B cell (primary cell): ENCODE measurements at regions not wholly inside any gene's neighbourhood (a gene's known extent, or its start where the extent isn't known, plus 50 kb on each side); places are given as distances from the start of the nearest gene placed in this dataset. TPM values are rescaled to one million over a fixed set of nuclear protein-coding genes. Genes with fewer than 3 reads are reported as not detected.

ENCODE experiments used
- ATAC-seq: fragments of 200-7000 bp; cut with Tn5 transposase; one replicate; pipeline ENCODE4 v1.10.0; 2021; ENCODE audit warnings: low read depth, mild to moderate bottlenecking, moderate number of reproducible peaks, moderate library complexity
- CTCF ChIA-PET: fragments of 350-600 bp; sonication (Branson Sonifier 250); formaldehyde crosslinking; loops from one replicate; lab custom pipeline; 2021; ENCODE audit warnings: antibody characterized with exemption, inconsistent platforms; lab: Charles Lee
- POLR2A ChIA-PET: fragments of 350-600 bp; sonication (Branson Sonifier 250); formaldehyde crosslinking; loops from one replicate; lab custom pipeline; 2021; ENCODE audit warnings: antibody characterized with exemption; lab: Charles Lee
- DNase-seq: peaks from one replicate; pipeline ENCODE4 v3.0.0; 2013
- H2AFZ ChIP-seq: 2 replicates; pipeline ENCODE4 v1.6.1; 2012; ENCODE audit warnings: mild to moderate bottlenecking, low read depth, low read length; ENCODE audit not compliant: insufficient read depth, poor library complexity, severe bottlenecking
- H3K27ac ChIP-seq, 2 donors: 1 replicate in 1 of 2; 2 replicates in 1 of 2; pipeline ENCODE4 v1.5.1; 2012 to 2013; ENCODE audit warnings: low read length in 2 of 2, mild to moderate bottlenecking in 2 of 2, moderate library complexity in 1 of 2
- H3K27me3 ChIP-seq, 4 experiments: fragments of 200-600 bp in 1 of 4; sonication (generic) in 1 of 4; replicated peaks in 1 of 4; 1 replicate in 2 of 4; 2 replicates in 2 of 4; pipeline versions ENCODE4 v1.6.1 to v1.7.0; 2013 to 2016; ENCODE audit warnings: low read length in 3 of 4, mild to moderate bottlenecking in 2 of 4, mixed read lengths in 1 of 4, moderate library complexity in 1 of 4; ENCODE audit not compliant: insufficient read depth in 4 of 4, control insufficient read depth in 3 of 4; ENCODE audit errors: control extremely low read depth in 1 of 4
- H3K36me3 ChIP-seq, 2 experiments: replicated peaks in 1 of 2; 1 replicate in 1 of 2; 2 replicates in 1 of 2; pipeline versions ENCODE4 v1.6.1 to v1.7.1; 2013; ENCODE audit warnings: low read length in 1 of 2; ENCODE audit not compliant: insufficient read depth in 2 of 2, control insufficient read depth in 1 of 2; ENCODE audit errors: control extremely low read depth in 1 of 2, extremely low read depth in 1 of 2
- H3K4me1 ChIP-seq, 2 donors: fragments of 200-600 bp in 1 of 2; sonication (generic) in 1 of 2; 1 replicate in 1 of 2; 2 replicates in 1 of 2; pipeline versions ENCODE4 v1.5.1 to v1.6.1; 2013 to 2017; ENCODE audit warnings: low read length in 2 of 2; ENCODE audit not compliant: control insufficient read depth in 2 of 2, insufficient read depth in 2 of 2
- H3K4me2 ChIP-seq: replicated peaks from 2 replicates; pipeline ENCODE3; 2012; ENCODE audit warnings: mild to moderate bottlenecking, low read depth, low read length; ENCODE audit not compliant: poor library complexity, severe bottlenecking
- H3K4me3 ChIP-seq, 5 experiments: fragments of 200-600 bp in 1 of 5; sonication (generic) in 1 of 5; 1 replicate in 3 of 5; 2 replicates in 2 of 5; pipeline versions ENCODE4 v1.5.1 to v1.7.0; 2011 to 2016; ENCODE audit warnings: low read length in 4 of 5, mild to moderate bottlenecking in 4 of 5, low read depth in 2 of 5, control low read depth in 1 of 5, moderate library complexity in 1 of 5; ENCODE audit not compliant: insufficient read depth in 1 of 5; ENCODE audit errors: control extremely low read depth in 1 of 5, extremely low read depth in 1 of 5
- H3K79me2 ChIP-seq: fragments of 200-600 bp; sonication (generic); one replicate; pipeline ENCODE4 v1.6.0; 2016; ENCODE audit warnings: low read length; ENCODE audit not compliant: control insufficient read depth, insufficient read depth
- H3K9ac ChIP-seq: fragments of 200-600 bp; sonication (generic); 2 replicates; pipeline ENCODE4 v1.6.1; 2017; ENCODE audit warnings: mild to moderate bottlenecking, low read length, moderate library complexity
- H3K9me3 ChIP-seq, 3 donors: one replicate each; pipeline versions ENCODE4 v1.6.1 to v1.7.1; 2013; ENCODE audit warnings: low read length in 2 of 3; ENCODE audit not compliant: control insufficient read depth in 2 of 3, insufficient read depth in 1 of 3; ENCODE audit errors: control extremely low read depth in 1 of 3
- H4K20me1 ChIP-seq: 2 replicates; pipeline ENCODE4 v1.6.0; 2012; ENCODE audit warnings: mild to moderate bottlenecking, low read length; ENCODE audit not compliant: insufficient read depth, control insufficient read depth, poor library complexity, severe bottlenecking
- H3K27ac Mint-ChIP-seq: one replicate; pipeline ENCODE4 v1.8.0; 2021; ENCODE audit warnings: mixed read lengths
- H3K27me3 Mint-ChIP-seq: one replicate; pipeline ENCODE4 v1.8.0; 2021; ENCODE audit warnings: mixed read lengths
- H3K4me1 Mint-ChIP-seq: one replicate; pipeline ENCODE4 v1.8.0; 2021; ENCODE audit warnings: mixed read lengths
- H3K4me3 Mint-ChIP-seq: one replicate; pipeline ENCODE4 v1.8.0; 2021; ENCODE audit warnings: mixed read lengths
- H3K9me3 Mint-ChIP-seq: one replicate; pipeline ENCODE4 v1.8.0; 2022; ENCODE audit warnings: mixed read lengths; ENCODE audit not compliant: insufficient read depth
- EZH2 ChIP-seq: IDR thresholded peaks from 2 replicates; pipeline ENCODE4 v1.6.1; 2012; ENCODE audit warnings: borderline replicate concordance, low read depth, mild to moderate bottlenecking, moderate library complexity, low read length; ENCODE audit not compliant: insufficient read depth, poor library complexity, severe bottlenecking
- WGBS: methylation state at CpG from one replicate; pipeline ENCODE4 v1.1.5; 2013; ENCODE audit warnings: missing lambda C conversion rate; ENCODE audit not compliant: insufficient coverage; 5-methylcytosine and 5-hydroxymethylcytosine counted together
- intact Hi-C: fragments of 100-400 bp; cut with micrococcal nuclease; formaldehyde crosslinking; loops from one replicate; pipeline ENCODE4 v1.10.0; 2022
- small RNA-seq: library from RNA; depleted of rRNA; stranded (forward); fragments of <200 nt; gene quantifications from one replicate; pipeline ENCODE3, GENCODE V24; 2012; ENCODE audit warnings: low replicate concordance, low read depth; ENCODE audit not compliant: insufficient read length
- TF ChIP-seq, protein P1 (sequence below): fragments of 200-600 bp; IDR thresholded peaks from one replicate; pipeline ENCODE4 v1.8.0; 2022; ENCODE audit warnings: antibody characterized with exemption, mild to moderate bottlenecking

GRCh38 chr9:116102596-116102995 lies 51.0 kb upstream of the PAPPA start:
- ChIA-PET CTCF (no interaction called here), POLR2A (no interaction called here)
- intact Hi-C loops, result no loop called here
- H3K9me3 Mint-ChIP-seq, result peaks cover 4% of the 10 kb centered on the region
- H3K4me1 Mint-ChIP-seq, result no peaks in the 10 kb centered on the region
- H3K36me3 ChIP-seq, result no peaks in the 10 kb centered on the region
- no peak overlapping the region for H3K27ac Mint-ChIP-seq
- no peak for ATAC-seq
- no peak overlapping the region for H3K4me3 ChIP-seq
- H3K27me3 Mint-ChIP-seq, result no peaks in the 10 kb centered on the region
- no peaks in the 10 kb centered on the region for H3K4me1 ChIP-seq
- no peak overlapping the region for H3K9ac ChIP-seq
- TF ChIP-seq EZH2, result no peak
- TF ChIP-seq, protein P1, sequence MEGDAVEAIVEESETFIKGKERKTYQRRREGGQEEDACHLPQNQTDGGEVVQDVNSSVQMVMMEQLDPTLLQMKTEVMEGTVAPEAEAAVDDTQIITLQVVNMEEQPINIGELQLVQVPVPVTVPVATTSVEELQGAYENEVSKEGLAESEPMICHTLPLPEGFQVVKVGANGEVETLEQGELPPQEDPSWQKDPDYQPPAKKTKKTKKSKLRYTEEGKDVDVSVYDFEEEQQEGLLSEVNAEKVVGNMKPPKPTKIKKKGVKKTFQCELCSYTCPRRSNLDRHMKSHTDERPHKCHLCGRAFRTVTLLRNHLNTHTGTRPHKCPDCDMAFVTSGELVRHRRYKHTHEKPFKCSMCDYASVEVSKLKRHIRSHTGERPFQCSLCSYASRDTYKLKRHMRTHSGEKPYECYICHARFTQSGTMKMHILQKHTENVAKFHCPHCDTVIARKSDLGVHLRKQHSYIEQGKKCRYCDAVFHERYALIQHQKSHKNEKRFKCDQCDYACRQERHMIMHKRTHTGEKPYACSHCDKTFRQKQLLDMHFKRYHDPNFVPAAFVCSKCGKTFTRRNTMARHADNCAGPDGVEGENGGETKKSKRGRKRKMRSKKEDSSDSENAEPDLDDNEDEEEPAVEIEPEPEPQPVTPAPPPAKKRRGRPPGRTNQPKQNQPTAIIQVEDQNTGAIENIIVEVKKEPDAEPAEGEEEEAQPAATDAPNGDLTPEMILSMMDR, result no peak
- no peak for DNase-seq
- H3K9me3 ChIP-seq, result no peaks in the 10 kb centered on the region
- no peaks in the 10 kb centered on the region for H3K27me3 ChIP-seq
- no peak overlapping the region for H3K4me2 ChIP-seq
- 86% methylated on average over 4 of the region's 6 CpGs for WGBS
- no peaks in the 10 kb centered on the region for H3K79me2 ChIP-seq
- H3K27ac ChIP-seq, result no peak overlapping the region
- no peaks in the 10 kb centered on the region for H4K20me1 ChIP-seq
- H2AFZ ChIP-seq, result no peak overlapping the region
- H3K4me3 Mint-ChIP-seq, result no peak overlapping the region

Small RNAs in the stretch of these regions (small RNA-seq; reads per million reads assigned to genes)
- not detected for gene RF00004
